Middle frontal gyrus (tissue), 1 donor: ENCODE measurements at regions not wholly inside any gene's neighbourhood (a gene's known extent, or its start where the extent isn't known, plus 50 kb on each side); places are given as distances from the start of the nearest gene placed in this dataset.
A peak's percentile ranks its signal among the peaks of the same experiment; 100 is the strongest.

ENCODE experiments used
- DNase-seq: peaks from one replicate; pipeline ENCODE4 v3.0.0-alpha.2; 2015; ENCODE audit warnings: low spot score; ENCODE audit errors: extremely low spot score

DNA sequence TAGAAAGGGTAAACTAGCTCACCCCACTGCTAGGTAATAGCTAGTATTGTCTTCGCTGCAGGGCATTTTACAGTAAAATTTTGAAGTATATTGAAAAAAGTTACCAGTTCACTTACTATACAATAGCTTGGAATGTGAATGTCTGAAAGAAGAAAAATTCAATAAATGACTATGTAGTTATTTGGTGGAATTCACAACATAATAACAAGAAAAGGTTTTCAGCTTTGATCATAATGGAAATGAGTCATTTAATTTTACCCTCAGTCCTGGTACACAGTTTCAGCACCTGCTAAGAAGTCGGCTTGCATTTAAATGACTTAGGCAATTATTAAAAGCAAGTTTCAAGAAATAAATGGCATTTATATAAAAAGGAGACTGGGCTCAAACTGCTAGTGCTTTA is 90.4 kb downstream of the NUP35 start:
- DNase-seq: no peak

DNA sequence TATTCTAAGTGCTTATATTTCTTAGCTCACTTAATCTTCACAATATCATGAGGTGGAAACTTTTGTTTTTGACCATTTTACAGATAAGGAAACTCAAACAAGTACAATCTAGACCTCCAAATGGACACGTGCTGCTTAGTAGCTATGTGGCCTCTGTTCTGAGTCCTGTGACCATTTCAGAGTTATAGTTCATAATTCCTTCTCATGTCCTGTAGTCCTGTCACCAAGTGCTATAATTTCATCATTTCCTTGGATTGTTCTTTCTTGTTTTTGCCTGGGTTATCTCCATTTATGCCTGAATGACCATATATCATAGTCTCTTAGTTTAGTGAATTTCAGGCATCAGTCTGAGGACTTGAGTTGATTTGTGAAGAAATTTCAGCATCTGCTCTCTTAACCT is 91.7 kb downstream of the NUP35 start:
- DNase-seq: no peak

DNA sequence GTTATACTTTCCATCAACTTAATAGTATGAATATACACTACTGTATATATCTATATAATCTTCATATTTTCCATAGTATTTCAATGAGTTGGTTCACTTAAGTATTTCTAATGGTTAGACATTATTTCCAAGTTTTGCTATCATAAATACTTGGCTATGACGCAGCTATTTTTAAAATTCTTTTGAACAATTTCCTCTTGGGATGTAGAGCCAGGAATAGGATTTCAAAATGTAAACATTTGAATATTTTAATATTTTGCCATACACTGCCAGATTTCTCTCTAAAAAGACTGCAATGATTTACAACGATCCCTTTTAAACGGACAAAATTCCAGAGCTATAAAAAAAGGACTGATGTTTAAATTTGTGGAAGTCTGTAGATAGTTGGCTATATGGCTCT is 95.6 kb downstream of the NUP35 start:
- no peak for DNase-seq

DNA sequence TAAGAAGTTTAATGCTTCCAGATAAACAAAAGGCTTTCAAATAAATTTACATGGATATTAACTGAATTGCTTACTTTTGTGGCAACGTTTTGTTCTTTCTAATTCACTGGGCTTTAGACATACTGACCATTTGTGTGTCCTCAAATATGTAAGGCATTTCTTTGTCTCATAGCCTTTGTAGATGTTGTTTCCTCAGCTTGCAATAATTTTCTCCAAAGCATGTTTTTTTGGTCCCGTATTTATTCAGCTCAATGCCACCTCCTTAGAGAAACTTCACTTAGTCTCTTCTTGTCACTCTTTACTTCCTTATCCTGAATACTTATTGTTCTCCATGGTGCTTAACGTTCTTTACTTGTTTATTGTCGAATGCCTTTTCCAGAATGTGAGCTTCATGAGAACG is 98.5 kb downstream of the NUP35 start:
- DNase-seq: no peak

DNA sequence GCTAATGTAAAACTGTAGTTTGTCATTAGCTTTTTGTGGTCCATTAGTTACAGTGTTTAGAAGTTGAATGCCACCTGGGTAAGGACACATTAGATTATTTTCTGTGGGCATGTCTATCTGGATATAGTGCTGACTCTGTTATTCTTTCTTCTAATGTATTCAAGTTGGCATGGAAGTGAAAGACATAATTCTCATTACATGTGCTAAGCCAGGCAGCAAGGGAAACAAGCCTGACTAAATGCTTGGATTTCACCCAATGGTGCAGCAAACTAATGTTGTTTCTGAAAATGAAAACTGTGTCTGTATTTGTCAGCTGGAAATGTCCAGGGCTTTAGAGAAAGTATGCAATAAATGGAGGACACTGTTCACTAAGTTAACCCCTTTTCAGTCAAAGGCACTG is 100.7 kb downstream of the NUP35 start:
- no peak for DNase-seq

DNA sequence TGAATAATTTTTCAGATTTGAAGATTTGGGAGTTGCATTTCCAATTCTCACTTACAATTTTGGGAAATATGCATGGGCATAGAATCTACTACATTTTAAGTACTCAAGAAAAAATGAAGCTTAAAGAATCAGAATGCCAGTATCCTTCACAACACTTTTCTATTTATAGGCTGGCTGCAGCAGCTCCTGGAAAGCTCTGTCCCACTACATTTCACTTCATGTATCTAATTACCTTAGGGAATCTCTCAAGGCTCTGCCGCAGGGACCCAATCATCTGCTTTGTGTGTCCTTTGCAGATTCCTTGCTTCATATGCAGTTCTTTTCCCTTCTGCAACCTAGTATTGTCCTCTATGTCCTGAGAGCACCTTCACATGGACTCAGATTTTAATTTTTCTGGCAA is 102.9 kb downstream of the NUP35 start:
- DNase-seq: no peak

DNA sequence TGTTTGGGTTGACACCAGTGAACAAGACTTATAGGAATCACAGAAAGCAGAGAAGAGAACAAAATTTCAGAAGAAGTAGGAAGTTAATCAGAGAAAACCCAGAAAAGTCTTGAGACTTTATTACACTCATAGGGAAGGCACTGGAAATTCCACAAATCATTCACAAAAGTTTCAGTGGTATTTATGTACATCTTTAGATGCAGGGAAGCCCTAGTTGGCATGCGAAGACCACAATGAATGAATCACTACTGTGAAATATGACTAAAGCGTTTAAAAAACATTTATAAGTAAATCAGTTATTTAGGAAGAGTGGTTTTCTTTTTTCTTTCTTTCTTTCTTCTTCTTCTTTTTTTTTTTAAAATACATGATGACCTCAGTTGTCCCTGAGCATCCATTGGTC is 105.1 kb downstream of the NUP35 start:
- no peak for DNase-seq

DNA sequence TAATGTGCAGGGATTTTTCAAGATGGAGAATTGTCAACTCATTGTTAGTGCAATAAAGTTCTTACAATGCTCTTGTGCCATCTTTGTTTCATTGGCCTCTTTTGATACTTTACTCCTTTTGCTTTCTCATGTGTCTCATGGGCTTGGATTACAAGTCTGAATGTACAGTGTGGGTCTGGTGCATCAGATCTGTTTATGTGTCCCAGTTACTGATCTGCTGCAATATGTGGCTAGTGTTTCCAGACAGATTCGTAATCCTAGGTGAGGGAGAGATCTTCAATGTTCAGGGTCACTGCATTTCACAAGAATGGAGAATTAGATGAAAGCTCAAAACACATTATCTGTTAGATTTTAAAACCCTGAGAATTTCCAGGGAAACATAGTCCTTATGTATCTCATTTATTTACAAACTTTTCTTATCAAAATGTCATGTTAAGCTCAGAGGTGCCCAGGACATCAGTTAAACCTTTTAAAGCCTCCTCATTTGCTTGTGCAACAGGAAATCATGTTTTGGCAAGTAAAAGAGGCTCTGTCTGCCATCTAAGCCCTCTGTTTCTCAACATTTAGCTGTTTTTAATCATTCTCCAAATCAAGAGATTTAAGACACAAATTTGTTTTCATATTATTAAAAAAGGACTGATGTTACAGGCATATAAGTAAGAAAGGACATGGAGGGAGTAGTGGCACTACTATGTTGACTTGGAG is 108.1 kb downstream of the NUP35 start:
- DNase-seq: no peak

DNA sequence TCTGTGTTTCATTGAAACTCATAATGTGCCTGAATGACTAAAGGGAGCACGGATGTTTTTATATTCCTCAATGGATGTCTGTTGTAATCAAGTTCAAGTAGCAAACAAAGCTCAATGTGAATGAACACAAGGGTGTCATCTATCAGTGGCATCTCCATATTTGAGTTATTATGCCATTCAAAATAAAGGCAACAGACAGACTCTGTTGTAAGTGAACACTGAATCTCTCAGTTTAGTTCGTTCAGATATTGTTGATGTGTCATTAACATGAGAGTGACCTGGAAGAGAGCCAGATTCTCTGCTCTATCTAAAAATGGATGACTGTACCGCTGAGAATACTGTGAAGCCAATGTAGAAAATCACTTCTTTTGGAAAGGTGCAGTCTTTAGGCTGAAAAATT is 118.7 kb downstream of the NUP35 start:
- no peak for DNase-seq

DNA sequence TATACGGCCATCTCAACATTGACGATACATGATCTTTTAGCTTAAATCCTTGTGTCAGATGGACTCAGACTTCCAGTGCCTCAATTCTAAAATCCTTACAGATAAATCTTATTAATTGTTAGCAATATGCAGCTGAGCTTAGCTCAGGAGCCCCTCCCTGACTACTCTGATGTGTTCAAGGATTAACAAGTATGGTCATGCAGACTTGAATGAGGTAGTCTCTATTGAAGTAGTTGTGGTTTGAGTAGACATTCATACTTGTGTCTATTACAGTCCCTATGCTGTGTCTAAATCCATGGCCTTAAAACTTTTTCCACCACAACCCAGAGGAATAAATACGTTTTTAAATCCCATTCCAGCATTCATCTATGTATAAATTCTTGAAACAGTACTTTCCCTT is 119.5 kb downstream of the NUP35 start:
- DNase-seq: no peak

DNA sequence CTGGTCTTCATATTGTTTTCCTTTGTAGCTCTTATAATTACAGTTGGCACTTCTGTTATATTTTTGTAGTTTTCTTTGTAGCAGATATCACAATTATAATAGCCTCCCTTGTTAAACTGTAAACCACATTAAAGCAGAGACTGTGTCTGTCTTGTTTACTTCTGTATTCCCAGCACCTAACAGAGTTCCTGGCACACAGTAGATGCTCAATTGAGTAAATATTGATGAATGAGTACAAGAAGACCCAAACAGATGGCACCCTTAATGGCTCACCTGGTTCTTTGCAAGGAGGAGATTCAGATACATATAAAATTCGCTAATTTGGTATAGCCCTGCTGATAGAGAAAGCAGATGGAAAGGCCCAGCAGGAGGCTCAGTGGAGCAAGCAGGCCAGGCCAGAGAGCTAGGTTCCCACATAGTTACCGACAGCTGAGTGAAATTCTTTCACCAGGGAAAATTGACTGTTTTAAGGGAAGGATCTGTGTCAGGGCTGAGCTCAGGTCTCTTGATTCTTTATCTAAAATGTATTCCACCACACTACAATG is 120.1 kb downstream of the NUP35 start:
- no peak for DNase-seq

DNA sequence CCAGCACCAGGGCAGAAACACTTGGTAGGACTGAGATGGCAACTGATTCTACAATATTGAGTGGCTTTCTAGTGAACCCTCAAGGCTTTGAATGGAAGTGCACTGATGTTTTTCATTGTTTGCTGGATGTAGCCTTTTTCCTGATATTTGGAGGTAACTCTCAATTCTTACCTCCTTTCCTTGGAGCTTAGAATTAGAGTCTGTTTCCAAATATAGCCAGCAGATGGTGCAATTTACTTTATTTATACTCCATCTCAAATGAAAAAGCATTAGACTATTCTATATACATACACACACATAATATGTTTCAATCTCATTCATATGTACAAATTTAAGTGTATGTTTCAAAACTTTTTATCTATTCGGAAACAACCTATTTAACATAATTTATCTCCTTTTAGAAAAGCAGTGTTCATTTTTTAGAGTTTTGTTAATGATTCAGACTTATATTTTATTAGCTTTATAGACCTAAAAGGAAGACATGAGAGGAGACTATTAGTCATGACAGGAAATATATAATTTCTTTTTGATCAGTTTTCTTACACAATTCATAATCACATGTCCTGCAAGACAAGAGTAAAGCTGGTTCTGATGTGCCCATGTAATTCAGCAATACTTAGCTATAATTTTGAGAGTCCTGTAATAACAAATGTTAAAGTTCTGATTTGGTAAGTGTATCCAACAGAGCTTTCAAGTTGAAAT is 124.8 kb downstream of the NUP35 start:
- peak; percentile 47 for DNase-seq

DNA sequence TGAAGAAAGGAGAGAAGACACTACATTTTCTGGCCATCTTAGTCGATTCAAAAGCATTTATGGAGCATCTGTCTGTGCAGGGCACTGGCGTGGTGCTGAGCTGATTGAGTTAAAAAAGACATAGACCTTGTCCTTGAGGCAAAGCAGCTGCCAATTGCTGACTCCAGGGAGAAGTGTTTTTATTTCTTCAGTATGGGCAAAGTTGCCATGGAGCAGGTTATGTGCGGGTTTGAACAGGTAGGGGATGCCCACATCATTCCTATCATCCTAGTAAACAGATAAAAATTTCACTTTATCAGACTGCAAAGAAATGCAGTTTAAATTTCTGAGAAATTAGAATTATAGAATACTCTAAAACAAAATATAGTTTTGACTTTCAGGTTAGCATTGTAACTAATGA is 125.8 kb downstream of the NUP35 start:
- DNase-seq: no peak

DNA sequence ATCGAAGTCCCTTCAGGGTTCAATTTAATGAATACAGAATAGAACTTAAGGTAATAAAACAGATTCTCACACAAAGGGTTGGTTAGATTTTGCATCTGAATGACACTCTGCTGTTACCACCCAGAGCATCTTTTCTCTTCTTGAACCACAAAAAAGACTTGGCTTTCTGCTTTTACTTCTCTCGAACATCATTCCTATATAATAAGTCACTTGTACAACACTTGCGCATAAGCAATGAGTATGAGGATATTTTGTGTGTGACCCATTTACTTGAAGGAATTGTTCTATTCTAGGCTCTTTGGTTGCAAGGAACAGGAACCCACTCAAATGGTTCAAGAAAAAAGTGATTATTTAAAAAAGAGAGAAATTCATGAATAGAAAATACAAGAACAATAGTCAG is 126.2 kb downstream of the NUP35 start:
- no peak for DNase-seq

DNA sequence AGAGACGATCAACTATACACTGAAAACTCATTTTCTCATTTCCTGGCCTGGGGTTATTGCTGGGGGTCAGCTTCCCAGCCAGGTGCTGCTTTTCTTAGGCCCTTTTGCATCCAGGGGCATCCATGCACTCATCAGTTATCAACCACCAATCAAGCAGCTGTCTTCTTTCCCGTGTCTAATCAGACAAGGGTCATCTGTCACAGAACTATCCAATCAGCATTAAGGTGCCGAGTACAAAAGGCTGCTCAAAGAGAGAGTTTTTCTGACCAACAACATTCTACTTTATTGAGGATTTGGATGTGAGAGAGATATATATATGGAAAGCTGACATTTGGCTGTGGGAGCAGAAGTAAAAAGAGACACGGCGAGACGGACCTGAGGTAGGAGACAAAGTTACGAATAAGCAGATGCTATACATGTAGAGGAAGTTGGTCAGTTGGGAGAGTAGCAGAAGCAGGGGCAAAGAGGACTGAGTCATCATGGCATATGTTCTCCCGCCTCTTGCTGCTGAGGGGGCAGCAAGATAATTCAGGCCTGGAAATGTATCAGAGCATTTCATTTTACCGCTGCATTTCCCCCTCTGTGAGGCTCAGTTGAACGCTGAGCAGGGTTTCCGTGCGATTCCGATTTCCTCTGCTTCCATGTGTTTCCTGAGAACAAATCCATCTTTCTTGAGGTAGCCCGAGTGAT is 129.3 kb downstream of the NUP35 start:
- no peak for DNase-seq

DNA sequence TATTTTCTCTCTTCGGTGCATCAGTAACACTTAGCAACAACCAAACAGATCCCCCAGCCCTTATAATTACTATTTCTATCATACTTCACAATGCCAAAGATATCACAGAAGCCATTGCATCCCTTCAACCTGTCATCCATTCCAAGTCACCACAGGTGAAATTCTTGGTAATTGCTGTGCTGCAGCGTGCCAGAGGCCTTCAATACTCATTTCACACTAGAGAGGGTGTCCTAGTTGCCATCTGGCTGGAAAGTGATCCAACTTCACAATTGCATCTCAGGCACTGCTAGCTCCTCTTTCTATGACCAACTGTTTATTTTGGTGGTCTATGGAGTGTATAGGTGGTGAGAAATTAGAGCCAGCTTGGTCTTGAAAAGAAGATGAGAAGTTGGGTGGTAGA is 131.2 kb downstream of the NUP35 start:
- no peak for DNase-seq

DNA sequence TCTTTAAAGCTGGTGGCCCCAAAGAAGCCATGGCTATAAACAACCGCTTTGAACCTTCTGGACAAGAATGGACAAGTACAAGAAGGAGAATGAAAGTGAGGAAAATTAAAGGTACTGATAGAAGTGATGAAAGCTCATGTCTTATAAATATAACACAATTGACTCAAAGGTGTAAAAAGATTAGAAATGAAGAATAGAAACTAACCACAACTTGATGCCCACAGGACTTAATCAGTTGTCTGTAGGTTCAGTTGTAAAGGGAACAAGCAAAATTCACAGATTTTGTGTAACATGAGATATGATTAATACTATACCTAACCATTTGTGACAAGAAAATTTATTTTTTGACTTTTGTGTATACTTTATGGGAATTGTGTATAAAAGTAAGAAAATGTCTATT is 135.7 kb downstream of the NUP35 start:
- DNase-seq: no peak

DNA sequence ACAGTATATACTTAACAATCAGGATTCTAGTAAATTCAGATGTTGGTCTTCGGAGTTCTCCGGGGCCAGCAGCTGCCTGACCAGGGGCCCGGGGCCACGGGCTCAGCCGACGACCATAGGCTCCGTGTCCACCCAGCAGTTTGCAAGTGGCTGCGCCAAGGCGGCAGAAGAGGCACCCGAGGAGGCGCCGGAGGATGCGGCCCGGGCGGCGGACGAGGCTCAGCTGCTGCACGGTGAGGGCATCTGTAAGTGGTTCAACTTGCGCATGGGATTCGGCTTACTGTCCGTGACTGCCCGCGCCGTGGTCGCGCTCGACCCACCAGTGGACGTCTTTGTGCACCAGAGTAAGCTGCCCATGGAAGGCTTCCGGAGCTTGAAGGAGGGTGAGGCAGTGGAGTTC is 136.3 kb downstream of the NUP35 start:
- no peak for DNase-seq

DNA sequence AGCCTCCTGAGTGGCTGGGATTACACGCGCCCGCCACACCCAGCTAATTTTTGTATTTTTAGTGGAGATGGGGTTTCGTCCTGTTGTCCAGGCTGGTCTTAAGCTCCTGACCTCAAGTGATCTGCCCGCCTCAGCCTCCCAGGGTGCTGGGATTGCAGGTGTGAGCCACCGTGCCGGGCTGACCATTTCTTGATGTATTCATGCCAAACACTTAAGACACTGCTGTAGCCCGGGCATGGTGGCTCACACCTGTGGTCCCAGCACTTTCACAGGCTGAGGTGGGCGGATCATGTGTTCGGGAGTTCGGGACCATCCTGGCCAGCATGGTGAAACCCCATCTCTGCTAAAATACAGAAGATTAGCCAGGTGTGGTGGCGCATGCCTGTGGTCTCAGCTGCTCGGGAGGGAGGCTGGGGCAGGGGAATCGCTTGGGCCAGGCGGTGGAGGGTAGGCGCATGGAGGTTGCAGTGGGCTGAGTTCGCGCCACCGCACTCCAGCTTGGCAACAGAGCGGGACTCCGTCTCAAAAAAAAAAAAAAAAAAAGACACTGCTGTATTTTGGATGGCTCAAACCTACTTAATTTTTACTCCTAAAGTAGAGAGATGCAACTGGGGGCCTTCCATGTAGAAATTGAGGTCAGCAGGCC is 140.8 kb downstream of the NUP35 start:
- DNase-seq: no peak

DNA sequence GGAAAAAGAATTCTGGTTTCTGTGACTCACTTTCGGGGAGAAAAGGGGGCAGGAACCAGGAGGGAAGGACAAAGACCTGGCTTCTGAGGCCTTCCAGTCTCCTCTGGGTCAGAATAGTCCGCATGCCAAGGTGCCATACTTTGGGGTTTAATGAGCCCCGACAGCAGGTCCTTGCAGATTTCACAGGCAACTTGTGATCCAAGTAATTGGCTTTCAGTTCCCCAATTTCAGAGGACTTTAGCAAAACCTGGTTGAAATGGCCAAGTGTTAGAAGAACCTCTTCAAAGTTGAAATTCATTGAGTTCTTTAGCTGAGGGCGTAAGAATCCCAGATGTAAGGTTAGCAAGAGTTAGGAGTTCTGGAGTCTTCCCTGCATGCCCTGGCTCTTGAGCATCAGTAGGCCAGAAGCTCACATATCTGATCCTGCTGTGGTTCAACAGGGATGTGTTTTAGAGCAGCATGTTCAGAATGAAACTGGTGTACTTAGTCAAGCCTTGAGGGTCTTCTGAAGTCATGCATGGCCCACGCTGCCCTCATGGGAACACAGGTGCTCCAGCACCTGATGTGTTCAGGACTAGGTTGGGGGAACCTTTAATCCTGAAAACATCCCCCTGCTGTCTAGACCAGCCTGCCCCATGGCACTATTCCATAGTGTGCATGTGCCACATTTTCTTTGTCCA is 143.0 kb downstream of the NUP35 start:
- DNase-seq: no peak

DNA sequence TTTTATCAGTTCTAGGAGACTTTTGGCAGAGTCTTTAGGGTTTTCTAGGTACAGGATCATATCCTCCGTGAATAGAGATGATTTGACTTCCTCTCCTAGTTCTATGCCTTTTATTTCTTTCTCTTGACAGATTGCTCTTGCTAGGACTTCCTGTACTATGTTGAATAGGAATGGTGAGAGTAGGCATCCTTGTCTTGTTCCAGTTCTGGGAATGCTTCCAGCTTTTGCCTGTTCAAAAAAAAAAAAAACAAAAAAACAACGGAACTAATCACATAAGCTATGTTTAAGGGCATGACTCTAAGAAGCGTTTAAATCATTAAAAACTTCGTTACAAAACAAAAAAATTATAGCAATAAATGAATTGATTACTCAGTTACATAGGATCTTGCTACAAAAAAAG is 145.7 kb downstream of the NUP35 start:
- peak; percentile 5 for DNase-seq
